Panc1 (cell line): ENCODE measurements at regions not wholly inside any gene's neighbourhood (a gene's known extent, or its start where the extent isn't known, plus 50 kb on each side); places are given as distances from the start of the nearest gene placed in this dataset.

Experiments
- TF ChIP-seq, protein P1 (sequence below): fragments of 450-650 bp; IDR thresholded peaks from 2 replicates; pipeline ENCODE4 v1.5.1; 2017; ENCODE audit warnings: mild to moderate bottlenecking
- TF ChIP-seq, protein P2 (sequence below), 2 experiments: IDR thresholded peaks; 2 replicates each; pipeline ENCODE4 v1.6.1; 2011 to 2012; ENCODE audit warnings: low read depth in 2 of 2, control low read depth in 1 of 2, low read length in 1 of 2, mild to moderate bottlenecking in 1 of 2, moderate library complexity in 1 of 2; ENCODE audit not compliant: insufficient read depth in 1 of 2

DNA sequence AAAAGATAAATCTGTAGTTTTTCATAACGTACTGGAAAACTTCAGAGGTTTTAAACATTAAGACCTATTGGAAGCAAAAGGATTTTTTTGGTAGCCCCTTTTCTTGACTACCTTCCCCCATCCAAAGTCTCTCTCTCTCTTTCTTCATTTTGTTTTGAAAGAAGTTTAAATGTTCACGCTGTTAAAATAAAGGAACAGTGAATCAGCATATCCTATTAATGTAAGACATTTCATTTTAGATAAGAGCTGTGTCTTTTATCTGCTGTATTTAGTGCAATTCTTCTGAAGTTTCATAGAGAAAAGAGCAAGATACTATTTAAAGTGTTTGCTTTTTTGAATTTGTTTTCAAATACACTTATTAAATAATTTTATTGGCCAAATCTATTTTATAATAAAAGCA is 205.5 kb upstream of the POU3F3 start:
- TF ChIP-seq, protein P1, sequence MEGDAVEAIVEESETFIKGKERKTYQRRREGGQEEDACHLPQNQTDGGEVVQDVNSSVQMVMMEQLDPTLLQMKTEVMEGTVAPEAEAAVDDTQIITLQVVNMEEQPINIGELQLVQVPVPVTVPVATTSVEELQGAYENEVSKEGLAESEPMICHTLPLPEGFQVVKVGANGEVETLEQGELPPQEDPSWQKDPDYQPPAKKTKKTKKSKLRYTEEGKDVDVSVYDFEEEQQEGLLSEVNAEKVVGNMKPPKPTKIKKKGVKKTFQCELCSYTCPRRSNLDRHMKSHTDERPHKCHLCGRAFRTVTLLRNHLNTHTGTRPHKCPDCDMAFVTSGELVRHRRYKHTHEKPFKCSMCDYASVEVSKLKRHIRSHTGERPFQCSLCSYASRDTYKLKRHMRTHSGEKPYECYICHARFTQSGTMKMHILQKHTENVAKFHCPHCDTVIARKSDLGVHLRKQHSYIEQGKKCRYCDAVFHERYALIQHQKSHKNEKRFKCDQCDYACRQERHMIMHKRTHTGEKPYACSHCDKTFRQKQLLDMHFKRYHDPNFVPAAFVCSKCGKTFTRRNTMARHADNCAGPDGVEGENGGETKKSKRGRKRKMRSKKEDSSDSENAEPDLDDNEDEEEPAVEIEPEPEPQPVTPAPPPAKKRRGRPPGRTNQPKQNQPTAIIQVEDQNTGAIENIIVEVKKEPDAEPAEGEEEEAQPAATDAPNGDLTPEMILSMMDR = no peak
- TF ChIP-seq, protein P2, sequence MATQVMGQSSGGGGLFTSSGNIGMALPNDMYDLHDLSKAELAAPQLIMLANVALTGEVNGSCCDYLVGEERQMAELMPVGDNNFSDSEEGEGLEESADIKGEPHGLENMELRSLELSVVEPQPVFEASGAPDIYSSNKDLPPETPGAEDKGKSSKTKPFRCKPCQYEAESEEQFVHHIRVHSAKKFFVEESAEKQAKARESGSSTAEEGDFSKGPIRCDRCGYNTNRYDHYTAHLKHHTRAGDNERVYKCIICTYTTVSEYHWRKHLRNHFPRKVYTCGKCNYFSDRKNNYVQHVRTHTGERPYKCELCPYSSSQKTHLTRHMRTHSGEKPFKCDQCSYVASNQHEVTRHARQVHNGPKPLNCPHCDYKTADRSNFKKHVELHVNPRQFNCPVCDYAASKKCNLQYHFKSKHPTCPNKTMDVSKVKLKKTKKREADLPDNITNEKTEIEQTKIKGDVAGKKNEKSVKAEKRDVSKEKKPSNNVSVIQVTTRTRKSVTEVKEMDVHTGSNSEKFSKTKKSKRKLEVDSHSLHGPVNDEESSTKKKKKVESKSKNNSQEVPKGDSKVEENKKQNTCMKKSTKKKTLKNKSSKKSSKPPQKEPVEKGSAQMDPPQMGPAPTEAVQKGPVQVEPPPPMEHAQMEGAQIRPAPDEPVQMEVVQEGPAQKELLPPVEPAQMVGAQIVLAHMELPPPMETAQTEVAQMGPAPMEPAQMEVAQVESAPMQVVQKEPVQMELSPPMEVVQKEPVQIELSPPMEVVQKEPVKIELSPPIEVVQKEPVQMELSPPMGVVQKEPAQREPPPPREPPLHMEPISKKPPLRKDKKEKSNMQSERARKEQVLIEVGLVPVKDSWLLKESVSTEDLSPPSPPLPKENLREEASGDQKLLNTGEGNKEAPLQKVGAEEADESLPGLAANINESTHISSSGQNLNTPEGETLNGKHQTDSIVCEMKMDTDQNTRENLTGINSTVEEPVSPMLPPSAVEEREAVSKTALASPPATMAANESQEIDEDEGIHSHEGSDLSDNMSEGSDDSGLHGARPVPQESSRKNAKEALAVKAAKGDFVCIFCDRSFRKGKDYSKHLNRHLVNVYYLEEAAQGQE (IDR thresholded peaks at IDR 0.05; ENCODE audit: insufficient read depth in 1 of 2, low read depth in 2 of 2, low read length in 1 of 2) = no peak
